ENCODE measurements at regions not wholly inside any gene's neighbourhood (a gene's known extent, or its start where the extent isn't known, plus 50 kb on each side); places are given as distances from the start of the nearest gene placed in this dataset.

DNA sequence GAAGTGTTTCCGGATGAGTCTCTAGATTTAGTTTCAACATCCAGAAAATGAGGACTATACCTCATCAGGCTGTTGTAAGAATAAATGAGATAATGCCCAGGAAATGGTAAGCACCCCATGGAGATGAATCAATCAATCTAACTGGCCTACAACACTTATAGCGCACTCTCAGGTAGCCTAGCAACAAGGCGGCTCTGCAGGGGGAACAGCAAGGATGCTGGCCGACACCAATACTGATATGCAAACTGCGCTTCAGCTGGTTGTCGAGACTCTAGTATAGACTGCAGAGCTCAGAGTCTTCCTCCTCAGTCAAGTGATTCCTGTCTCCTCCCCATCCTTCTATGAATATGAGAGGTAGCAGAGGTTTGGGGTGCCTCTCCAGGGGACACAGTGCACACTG lies 218.8 kb upstream of the WWC1 start:
- H3K27ac ChIP-seq (ENCODE audit: control insufficient read depth, insufficient read depth): no peak overlapping the region
- intact Hi-C loops (cut with micrococcal nuclease; ENCODE audit: unreplicated experiment): no loop called here
- no TSS peak for BruUV-seq (replicated peaks)
- no peaks in the 10 kb centered on the region for H4K20me1 ChIP-seq (ENCODE audit: control insufficient read depth, insufficient read depth)
- POLR2A ChIA-PET: no interaction called here
- 66% methylated on average over 6 of the region's 6 CpGs for WGBS (ENCODE audit: insufficient coverage, insufficient replicate concordance, low lambda C conversion rate, missing lambda C conversion rate)
- FAIRE-seq: no peak
- no peaks in the 10 kb centered on the region for H3K79me2 ChIP-seq (ENCODE audit: control insufficient read depth, insufficient read depth, low read length)
- no peak overlapping the region for H2AFZ ChIP-seq (ENCODE audit: control insufficient read depth, low read depth, low read length)
- H3K4me3 ChIP-seq: no peak overlapping the region
- H3K27me3 ChIP-seq (replicated peaks in 1 of 2; ENCODE audit: control insufficient read depth in 2 of 2, insufficient read depth in 2 of 2, low read length in 1 of 2): no peaks in the 10 kb centered on the region; a peak in 1 of 4 replicates
- H3K9ac ChIP-seq (ENCODE audit: control insufficient read depth, insufficient read depth, low read length): no peak overlapping the region
- no peak for DNase-seq (ENCODE audit: low read depth, low spot score)
- H3K4me1 ChIP-seq (ENCODE audit: control insufficient read depth, insufficient read depth, low read length): no peaks in the 10 kb centered on the region
- no peaks in the 10 kb centered on the region for H3K9me3 ChIP-seq (replicated peaks; ENCODE audit: control insufficient read depth, insufficient read depth, low read length)
- TF ChIP-seq EED (IDR thresholded peaks at IDR 0.05; ENCODE audit: low read depth) (no peak), TAF1 (IDR thresholded peaks at IDR 0.05; ENCODE audit: borderline replicate concordance, low read depth, low read length) (no peak), SUZ12 (IDR thresholded peaks at IDR 0.05; ENCODE audit: unreplicated experiment) (no peak), MEF2A (IDR thresholded peaks at IDR 0.05; ENCODE audit: insufficient read depth, low read depth, low read length) (no peak), MTA2 (IDR thresholded peaks at IDR 0.05; ENCODE audit: low read depth) (no peak), MYC (IDR thresholded peaks at IDR 0.05; ENCODE audit: insufficient read depth, insufficient read length, insufficient replicate concordance, low read length, severe bottlenecking) (no peak), PAX8 (IDR thresholded peaks at IDR 0.05) (no peak), ZNF622 (IDR thresholded peaks at IDR 0.05) (no peak)
- TF ChIP-seq, protein P1, sequence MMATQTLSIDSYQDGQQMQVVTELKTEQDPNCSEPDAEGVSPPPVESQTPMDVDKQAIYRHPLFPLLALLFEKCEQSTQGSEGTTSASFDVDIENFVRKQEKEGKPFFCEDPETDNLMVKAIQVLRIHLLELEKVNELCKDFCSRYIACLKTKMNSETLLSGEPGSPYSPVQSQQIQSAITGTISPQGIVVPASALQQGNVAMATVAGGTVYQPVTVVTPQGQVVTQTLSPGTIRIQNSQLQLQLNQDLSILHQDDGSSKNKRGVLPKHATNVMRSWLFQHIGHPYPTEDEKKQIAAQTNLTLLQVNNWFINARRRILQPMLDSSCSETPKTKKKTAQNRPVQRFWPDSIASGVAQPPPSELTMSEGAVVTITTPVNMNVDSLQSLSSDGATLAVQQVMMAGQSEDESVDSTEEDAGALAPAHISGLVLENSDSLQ (IDR thresholded peaks at IDR 0.05): no peak
- TF ChIP-seq, protein P2, sequence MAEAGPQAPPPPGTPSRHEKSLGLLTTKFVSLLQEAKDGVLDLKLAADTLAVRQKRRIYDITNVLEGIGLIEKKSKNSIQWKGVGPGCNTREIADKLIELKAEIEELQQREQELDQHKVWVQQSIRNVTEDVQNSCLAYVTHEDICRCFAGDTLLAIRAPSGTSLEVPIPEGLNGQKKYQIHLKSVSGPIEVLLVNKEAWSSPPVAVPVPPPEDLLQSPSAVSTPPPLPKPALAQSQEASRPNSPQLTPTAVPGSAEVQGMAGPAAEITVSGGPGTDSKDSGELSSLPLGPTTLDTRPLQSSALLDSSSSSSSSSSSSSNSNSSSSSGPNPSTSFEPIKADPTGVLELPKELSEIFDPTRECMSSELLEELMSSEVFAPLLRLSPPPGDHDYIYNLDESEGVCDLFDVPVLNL (IDR thresholded peaks at IDR 0.05; ENCODE audit: low read depth, low read length): no peak
- TF ChIP-seq, protein P3, sequence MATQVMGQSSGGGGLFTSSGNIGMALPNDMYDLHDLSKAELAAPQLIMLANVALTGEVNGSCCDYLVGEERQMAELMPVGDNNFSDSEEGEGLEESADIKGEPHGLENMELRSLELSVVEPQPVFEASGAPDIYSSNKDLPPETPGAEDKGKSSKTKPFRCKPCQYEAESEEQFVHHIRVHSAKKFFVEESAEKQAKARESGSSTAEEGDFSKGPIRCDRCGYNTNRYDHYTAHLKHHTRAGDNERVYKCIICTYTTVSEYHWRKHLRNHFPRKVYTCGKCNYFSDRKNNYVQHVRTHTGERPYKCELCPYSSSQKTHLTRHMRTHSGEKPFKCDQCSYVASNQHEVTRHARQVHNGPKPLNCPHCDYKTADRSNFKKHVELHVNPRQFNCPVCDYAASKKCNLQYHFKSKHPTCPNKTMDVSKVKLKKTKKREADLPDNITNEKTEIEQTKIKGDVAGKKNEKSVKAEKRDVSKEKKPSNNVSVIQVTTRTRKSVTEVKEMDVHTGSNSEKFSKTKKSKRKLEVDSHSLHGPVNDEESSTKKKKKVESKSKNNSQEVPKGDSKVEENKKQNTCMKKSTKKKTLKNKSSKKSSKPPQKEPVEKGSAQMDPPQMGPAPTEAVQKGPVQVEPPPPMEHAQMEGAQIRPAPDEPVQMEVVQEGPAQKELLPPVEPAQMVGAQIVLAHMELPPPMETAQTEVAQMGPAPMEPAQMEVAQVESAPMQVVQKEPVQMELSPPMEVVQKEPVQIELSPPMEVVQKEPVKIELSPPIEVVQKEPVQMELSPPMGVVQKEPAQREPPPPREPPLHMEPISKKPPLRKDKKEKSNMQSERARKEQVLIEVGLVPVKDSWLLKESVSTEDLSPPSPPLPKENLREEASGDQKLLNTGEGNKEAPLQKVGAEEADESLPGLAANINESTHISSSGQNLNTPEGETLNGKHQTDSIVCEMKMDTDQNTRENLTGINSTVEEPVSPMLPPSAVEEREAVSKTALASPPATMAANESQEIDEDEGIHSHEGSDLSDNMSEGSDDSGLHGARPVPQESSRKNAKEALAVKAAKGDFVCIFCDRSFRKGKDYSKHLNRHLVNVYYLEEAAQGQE (IDR thresholded peaks at IDR 0.05; ENCODE audit: low read depth, low read length): no peak
- H3K36me3 ChIP-seq (ENCODE audit: control insufficient read depth in 2 of 2, insufficient read depth in 2 of 2, low read length in 1 of 2): no peaks in the 10 kb centered on the region
- SMC1A ChIA-PET (ENCODE audit: uncharacterized antibody, unreplicated experiment): interaction anchor here (1.0 kb wide), 2 partner anchors 9 to 113 kb away, joined by 3 to 4 read pairs; no protein-coding TSS in a partner anchor
- RAD21 ChIA-PET (ENCODE audit: unreplicated experiment): no interaction called here
- in situ Hi-C loops (cut with MboI): no loop called here
- H3K4me2 ChIP-seq (ENCODE audit: control insufficient read depth, insufficient read depth): no peak overlapping the region
- ATAC-seq: no peak
- CTCF ChIA-PET: no interaction called here

Measured in GM12878 (cell line).